ENCODE measurements at regions not wholly inside any gene's neighbourhood (a gene's known extent, or its start where the extent isn't known, plus 50 kb on each side); places are given as distances from the start of the nearest gene placed in this dataset.
"Not testable (repeated sequence)": the region's sequence is repeated elsewhere in the genome, so short reads cannot be mapped to it uniquely, and the experiment has no call there.

DNA sequence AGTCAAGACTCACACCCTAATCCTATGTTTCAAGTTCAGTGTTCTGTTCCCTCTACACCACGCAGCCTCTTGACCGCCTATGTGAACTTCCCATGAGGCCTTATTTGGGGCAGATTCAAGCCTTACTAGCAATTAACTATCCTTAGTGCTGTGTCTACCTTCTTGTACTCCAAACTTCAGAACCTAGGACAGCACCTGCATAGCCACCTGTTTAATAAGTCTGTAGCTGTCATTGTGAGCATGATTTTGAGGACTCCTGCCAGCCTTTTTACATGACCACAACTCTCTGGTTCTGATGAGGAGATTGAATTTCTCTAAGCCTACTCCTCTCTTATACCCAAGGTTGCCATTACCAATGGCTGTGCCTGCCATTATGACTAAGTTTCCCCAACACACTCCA is 50.8 kb upstream of the PCSK1 start:
- FAIRE-seq (peak; percentile 67), DNase-seq (ENCODE audit: insufficient read length, low spot score) (no peak)
- no peak for TF ChIP-seq POLR2A (IDR thresholded peaks at IDR 0.05; ENCODE audit: low read depth, low read length)

DNA sequence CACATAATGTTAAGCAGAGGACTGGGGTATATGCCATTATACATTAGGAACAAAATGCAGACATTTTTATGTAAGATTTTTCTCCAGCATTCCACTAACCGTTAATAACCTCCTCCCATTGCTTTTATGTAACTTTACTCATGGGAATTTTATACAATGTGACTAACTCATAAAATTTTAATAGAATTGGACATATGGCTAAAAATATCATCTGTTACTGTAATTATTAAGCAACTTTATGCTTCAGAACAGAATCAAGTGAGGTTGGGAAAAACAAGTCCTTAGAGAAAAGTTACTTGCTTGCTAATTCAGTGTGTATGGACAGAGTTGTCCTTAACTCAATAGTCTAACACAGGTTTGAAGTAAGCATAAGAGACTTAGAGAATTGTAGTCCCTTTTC is 54.8 kb upstream of the PCSK1 start:
- DNase-seq (ENCODE audit: insufficient read length, low spot score) (no peak), FAIRE-seq (no peak)
- TF ChIP-seq POLR2A (IDR thresholded peaks at IDR 0.05; ENCODE audit: low read depth, low read length) = no peak

DNA sequence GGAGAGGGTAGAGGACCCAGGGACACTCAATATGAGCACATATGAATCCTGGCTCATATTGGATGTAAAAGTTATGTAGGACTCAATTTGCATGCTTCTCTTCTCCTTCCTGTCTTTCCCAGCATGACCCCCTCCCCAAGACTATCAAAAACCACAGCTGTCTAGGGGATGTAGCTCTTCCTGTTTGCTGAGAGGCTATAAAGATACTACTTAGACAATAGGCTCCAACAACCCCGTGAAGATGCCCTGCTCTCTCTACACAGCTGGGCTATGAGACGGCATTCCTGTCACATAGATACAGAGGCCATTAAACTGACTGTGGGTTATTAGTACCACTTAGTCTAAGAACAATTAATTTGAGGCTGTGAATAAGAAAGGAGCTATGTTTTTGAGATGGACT is 56.5 kb upstream of the PCSK1 start:
- FAIRE-seq = no peak
- no peak for TF ChIP-seq POLR2A (IDR thresholded peaks at IDR 0.05; ENCODE audit: low read depth, low read length)
- no peak for DNase-seq (ENCODE audit: insufficient read length, low spot score)

DNA sequence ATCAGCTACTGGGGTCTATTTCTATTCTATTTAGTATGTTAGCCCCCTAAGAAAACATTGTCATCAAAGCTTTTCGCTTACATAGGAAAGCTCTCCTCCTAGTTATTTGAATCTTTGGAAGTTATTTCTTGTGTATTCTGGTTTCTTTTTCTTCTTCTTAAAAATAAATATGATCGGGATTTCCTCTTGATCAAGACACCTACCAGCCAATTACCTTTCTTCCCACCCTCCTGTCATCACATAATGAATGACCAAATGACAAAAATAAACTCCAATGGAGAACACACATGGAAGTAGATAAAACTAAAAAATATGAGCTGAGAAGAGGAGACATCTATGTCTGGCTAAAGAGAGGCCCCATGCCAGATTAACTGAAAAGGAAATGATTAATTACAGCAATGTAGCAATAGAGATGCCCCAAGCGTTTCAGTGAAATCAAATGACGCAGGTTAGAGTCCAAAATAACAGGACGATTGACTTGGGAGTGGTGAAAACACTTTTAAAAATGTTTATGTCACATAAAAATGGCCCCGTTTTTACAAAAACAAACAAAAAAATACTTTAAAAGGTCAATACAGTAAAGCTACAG is 59.5 kb upstream of the PCSK1 start:
- no peak for TF ChIP-seq POLR2A (IDR thresholded peaks at IDR 0.05; ENCODE audit: low read depth, low read length)
- FAIRE-seq (no peak), DNase-seq (ENCODE audit: insufficient read length, low spot score) (no peak)

DNA sequence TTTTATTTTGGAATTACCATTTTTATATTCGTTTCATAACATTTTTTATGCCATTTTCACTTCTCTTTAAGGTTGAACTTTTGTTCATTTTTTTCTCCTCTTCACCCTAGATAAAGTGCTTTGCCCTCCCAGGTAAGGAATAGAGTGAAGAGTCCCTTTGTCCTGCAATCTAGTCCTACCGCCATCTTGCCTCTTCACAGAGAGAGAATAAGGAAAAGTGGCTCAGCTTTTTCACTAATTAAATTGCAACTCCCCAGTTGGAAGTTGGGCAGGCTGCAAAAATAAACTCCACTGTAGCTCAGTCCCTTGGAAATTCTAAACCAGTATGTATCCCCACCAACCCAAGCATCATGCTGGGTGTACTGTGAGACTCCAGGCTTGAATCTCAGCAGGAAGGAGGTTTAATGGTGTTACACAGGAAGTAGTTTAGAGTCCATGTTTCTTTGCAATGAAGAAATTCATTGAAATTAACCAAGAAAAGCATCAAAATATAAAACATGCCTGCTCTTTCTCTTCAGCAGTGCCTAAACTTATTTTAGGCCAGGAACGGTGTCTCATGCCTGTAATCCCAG is 60.3 kb upstream of the PCSK1 start:
- FAIRE-seq (no peak), DNase-seq (ENCODE audit: insufficient read length, low spot score) (no peak)

DNA sequence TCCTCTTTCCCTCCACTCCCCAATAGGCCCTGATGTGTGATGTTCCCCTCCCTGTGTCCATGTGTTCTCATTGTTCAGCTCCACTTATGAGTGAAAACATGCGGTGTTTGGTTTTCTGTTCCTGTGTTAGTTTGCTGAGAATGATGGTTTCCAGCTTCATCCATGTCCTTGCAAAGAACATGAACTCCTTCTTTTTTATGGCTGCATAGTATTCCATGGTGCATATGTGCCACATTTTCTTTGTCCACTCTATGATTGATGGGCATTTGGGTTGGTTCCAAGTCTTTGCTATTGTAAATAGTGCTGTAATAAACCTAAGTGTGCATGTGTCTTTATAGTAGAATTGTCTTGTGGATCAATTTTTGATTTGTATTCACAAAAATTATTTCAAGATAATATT is 62.4 kb upstream of the PCSK1 start:
- not testable (repeated sequence) for DNase-seq (ENCODE audit: insufficient read length, low spot score); FAIRE-seq

More for the DNA sequence above, 60.3 kb upstream of the PCSK1 start:
- no peak for TF ChIP-seq POLR2A (IDR thresholded peaks at IDR 0.05; ENCODE audit: low read depth, low read length)

DNA sequence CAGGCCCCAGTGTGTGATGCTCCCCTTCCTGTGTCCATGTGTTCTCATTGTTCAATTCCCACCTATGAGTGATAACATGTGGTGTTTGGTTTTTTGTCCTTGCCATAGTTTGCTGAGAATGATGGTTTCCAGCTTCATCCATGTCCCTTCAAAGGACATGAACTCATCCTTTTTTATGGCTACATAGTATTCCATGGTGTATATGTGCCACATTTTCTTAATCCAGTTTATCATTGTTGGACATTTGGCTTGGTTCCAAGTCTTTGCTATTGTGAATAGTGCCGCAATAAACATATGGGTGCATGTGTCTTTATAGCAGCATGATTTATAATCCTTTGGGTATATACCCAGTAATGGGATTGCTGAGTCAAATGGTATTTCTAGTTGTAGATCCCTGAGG is 64.0 kb upstream of the PCSK1 start:
- FAIRE-seq; DNase-seq (ENCODE audit: insufficient read length, low spot score): not testable (repeated sequence)

DNA sequence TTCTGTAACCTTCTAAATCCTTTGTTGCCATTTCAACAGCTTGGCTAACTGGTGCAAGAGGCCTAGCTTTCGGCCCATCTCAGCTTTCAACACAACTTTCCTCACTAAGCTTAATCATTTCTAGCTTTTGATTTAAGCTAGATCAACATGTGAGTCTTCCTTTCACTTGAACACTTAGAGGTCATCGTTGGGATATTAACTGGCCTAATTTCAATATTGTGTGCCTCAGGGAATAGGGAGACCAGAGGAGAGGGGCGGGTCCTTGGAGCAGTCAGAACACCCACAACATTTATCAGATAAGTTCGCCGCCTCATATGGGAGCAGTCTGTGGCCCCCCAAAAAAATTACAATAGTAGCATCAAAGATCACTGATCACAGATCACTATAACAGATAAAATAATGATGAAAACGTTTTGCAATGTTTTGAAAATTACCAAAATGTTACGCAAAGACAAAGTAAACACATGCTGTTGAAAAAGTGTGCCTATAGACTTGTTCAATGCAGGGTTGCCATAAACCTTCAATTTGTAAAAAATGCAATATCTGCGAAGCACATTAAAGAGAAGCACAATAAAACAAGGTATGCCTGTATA is 66.8 kb upstream of the PCSK1 start:
- FAIRE-seq (no peak), DNase-seq (ENCODE audit: insufficient read length, low spot score) (no peak)
- TF ChIP-seq POLR2A (IDR thresholded peaks at IDR 0.05; ENCODE audit: low read depth, low read length) = no peak

DNA sequence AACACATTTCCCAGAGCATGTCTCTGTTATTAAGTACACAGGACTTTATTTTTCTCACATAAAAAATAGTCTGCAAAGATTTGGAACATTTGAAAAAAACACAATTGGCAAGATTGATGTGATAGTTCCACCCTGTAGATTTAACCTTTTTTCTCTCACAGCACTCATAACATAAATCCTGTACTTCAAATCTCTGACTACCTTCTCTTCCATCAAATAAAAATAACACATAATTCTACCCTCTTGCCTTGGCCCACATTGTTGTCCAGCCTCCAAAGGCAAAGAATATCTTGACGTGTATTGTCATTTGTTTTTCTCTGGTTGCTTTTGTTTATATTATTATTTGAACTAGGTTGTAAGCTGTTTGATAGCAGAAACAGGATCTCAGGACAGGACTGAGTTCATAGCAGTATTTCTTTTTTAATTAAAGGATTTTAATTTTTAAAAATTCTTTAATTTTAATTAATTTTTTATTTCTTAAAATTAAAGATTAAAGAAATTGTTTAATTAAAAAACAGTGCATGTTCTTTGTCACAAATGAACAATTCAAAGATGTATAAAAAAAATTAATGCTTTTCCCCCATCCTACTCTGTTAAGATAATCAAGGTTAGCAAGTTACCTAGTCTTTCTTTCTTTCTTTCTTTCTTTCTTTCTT is 69.1 kb upstream of the PCSK1 start:
- TF ChIP-seq POLR2A (IDR thresholded peaks at IDR 0.05; ENCODE audit: low read depth, low read length) = no peak
- FAIRE-seq (no peak), DNase-seq (ENCODE audit: insufficient read length, low spot score) (no peak)

DNA sequence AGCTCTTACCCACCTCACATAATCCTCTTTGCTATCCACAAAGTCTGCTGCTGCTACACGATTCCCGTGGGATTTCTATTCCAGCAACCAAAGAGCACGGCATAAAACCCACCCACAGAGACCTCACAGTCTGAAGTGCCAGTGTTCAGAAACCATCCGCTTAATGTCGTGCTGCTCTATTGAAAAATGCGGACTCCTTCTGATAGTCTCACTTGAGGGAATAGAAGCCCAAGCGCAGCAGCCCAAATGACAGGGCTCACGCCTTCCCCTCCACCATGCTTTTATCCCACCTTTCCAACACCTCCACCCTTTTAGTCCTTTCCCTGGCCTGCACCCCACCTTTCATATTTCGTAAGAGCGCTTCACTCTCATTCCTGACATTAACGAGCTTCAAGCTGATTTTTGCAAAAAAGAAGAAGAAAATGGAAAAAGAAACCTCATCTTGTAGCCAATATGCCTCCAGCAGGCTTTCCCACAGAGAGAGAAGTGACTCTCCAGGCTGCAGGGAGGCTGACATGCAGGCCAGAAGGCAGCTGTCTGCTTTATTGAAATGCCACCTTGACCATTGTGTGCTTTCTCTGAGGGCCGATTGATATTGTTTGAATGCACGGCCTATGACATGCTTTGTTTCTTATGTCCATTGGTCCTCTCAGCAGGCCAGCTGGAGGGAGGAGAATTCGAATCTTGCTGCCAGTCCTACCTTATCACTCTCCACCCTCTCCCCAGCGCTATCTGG is 70.6 kb upstream of the PCSK1 start:
- DNase-seq (ENCODE audit: insufficient read length, low spot score) = no peak
- TF ChIP-seq POLR2A (IDR thresholded peaks at IDR 0.05; ENCODE audit: low read depth, low read length) = no peak
- FAIRE-seq = peak; percentile 38

DNA sequence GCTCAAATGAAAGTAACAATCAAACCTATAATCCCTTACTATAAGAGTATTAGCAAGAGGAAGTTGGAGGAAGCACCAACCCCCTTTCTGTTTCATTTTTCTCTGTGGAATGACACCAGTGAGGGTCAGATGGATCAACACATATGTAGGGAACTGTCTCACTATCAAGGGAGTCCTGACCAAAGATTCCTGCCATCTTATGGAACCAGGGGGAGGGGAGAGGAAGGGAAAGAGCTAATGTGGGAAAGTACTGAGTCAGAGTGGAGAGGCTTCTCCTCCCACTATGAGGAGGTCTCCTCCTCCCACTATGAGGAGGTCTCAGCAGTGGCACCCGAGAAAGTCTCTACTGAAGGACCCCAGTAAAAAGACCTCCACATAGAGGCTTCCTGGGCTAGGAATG is 73.3 kb upstream of the PCSK1 start:
- FAIRE-seq (no peak), DNase-seq (ENCODE audit: insufficient read length, low spot score) (no peak)

DNA sequence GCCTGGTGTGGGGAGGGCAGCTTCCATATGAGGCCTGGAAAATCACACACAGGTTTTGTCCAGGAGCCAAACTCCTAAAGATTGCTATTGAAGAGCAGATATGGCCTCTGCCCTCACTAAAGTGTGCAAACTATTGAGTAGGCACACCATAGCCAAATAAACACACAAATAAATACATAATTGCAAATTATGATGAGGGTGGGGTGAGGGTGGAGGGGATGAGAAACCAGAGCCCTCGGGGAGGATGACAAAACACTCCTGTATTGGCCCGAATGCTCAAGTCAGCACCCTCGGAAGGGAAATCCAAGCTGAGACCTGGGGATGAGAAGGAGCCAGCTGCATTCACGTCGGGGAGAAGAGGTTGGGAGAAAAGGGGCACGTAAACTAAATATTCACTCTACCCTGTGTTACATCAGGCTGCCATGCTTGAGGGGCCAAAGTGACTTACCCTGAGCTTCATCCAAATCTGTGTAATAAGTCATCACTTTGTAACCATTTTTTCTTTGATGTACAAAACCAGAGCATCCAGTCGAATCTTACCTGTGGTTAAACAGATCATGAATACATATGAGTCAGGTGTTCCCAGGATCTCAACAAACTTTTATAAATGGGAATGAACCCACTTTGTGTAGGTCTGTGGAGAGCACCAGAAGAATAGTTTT is 73.9 kb upstream of the PCSK1 start:
- no peak for DNase-seq (ENCODE audit: insufficient read length, low spot score)
- no peak for TF ChIP-seq POLR2A (IDR thresholded peaks at IDR 0.05; ENCODE audit: low read depth, low read length)
- FAIRE-seq = no peak

More for the DNA sequence above, 73.3 kb upstream of the PCSK1 start:
- TF ChIP-seq POLR2A (IDR thresholded peaks at IDR 0.05; ENCODE audit: low read depth, low read length) = no peak

DNA sequence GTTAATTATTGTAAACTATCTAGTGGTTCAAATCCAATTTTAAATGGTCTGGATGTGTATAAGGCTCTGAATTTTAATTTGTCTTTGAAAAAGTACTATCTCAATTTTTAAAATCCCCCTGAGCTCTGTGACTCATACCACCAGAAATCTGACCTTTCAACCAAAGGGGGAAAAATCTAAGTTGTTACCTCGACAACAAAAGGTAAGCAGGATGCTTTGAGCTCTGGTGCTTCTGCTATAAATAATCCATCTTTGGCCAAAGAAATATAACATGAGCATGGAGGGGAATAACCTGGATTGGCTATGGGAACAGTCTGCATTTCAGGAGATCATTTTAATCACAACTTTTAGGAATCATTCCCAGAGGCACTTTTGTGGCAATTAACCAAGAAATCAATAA is 76.3 kb upstream of the PCSK1 start:
- no peak for TF ChIP-seq POLR2A (IDR thresholded peaks at IDR 0.05; ENCODE audit: low read depth, low read length)
- DNase-seq (ENCODE audit: insufficient read length, low spot score) = no peak
- FAIRE-seq = peak; percentile 36

Measured in H54 (cell line).